NCI-H1930 (cell line): ENCODE measurements at regions not wholly inside any gene's neighbourhood (a gene's known extent, or its start where the extent isn't known, plus 50 kb on each side); places are given as distances from the start of the nearest gene placed in this dataset.

Experiments
- DNase-seq, 2 experiments: peaks; one replicate each; lab custom pipeline; 2025; lab: John Stamatoyannopoulos, UW

- DNase-seq: no peak
Measured at GRCh38 chr21:24895885-24896734, 711.2 kb downstream of the MRPL39 start.

- no peak for DNase-seq
Measured at GRCh38 chr21:24894324-24894723, 713.0 kb downstream of the MRPL39 start.

- DNase-seq: no peak
Measured at GRCh38 chr21:24890021-24890420, 717.3 kb downstream of the MRPL39 start.

GRCh38 chr21:24881506-24881905 lies 725.8 kb downstream of the MRPL39 start:
- no peak for DNase-seq

GRCh38 chr21:24870633-24871032 lies 736.6 kb downstream of the MRPL39 start:
- DNase-seq: no peak

GRCh38 chr21:24869862-24870261 lies 737.4 kb downstream of the MRPL39 start:
- DNase-seq: no peak

GRCh38 chr21:24868117-24868516 lies 739.2 kb downstream of the MRPL39 start:
- DNase-seq: no peak

- no peak for DNase-seq
Measured at GRCh38 chr21:24861471-24861870, 745.8 kb downstream of the MRPL39 start.

- no peak for DNase-seq
Measured at GRCh38 chr21:24856326-24856725, 751.0 kb downstream of the MRPL39 start.

- no peak for DNase-seq
Measured at GRCh38 chr21:24852610-24853195, 754.6 kb downstream of the MRPL39 start.

- DNase-seq: no peak
Measured at GRCh38 chr21:24850121-24850520, 757.2 kb downstream of the MRPL39 start.

- DNase-seq: no peak
Measured at GRCh38 chr21:24844671-24845070, 762.6 kb downstream of the MRPL39 start.

- no peak for DNase-seq
Measured at GRCh38 chr21:24840287-24840686, 767.0 kb downstream of the MRPL39 start.

GRCh38 chr21:24832961-24833360 lies 774.3 kb downstream of the MRPL39 start:
- DNase-seq: no peak

GRCh38 chr21:24829397-24829796 lies 777.9 kb downstream of the MRPL39 start:
- no peak for DNase-seq

GRCh38 chr21:24826822-24827221 lies 780.5 kb downstream of the MRPL39 start:
- DNase-seq: no peak

- no peak for DNase-seq
Measured at GRCh38 chr21:24825348-24825747, 781.9 kb downstream of the MRPL39 start.

- no peak for DNase-seq
Measured at GRCh38 chr21:24824209-24824608, 783.1 kb downstream of the MRPL39 start.

- DNase-seq: no peak
Measured at GRCh38 chr21:24823247-24823646, 784.0 kb downstream of the MRPL39 start.

- no peak for DNase-seq
Measured at GRCh38 chr21:24785033-24785432, 822.2 kb downstream of the MRPL39 start.

GRCh38 chr21:24781146-24781545 lies 826.1 kb downstream of the MRPL39 start:
- DNase-seq: no peak

- no peak for DNase-seq
Measured at GRCh38 chr21:24759348-24760075, 847.8 kb downstream of the MRPL39 start.

- DNase-seq: no peak
Measured at GRCh38 chr21:24738063-24738462, 869.2 kb downstream of the MRPL39 start.
